NT2/D1 (cell line): ENCODE measurements at regions not wholly inside any gene's neighbourhood (a gene's known extent, or its start where the extent isn't known, plus 50 kb on each side); places are given as distances from the start of the nearest gene placed in this dataset.

ENCODE experiments used
- DNase-seq: peaks from one replicate; pipeline ENCODE4 v3.0.0-alpha.2; 2011; ENCODE audit warnings: low read depth, low spot score
- H3K27me3 ChIP-seq: 2 replicates; pipeline ENCODE4 v1.6.0; 2011; ENCODE audit warnings: mild to moderate bottlenecking; ENCODE audit not compliant: insufficient read length, insufficient read depth
- H3K36me3 ChIP-seq: 2 replicates; pipeline ENCODE4 v1.6.1; 2011; ENCODE audit warnings: mild to moderate bottlenecking, low read length, mixed read lengths; ENCODE audit not compliant: insufficient read depth, insufficient read length
- H3K4me1 ChIP-seq: 2 replicates; pipeline ENCODE4 v1.5.1; 2011; ENCODE audit not compliant: insufficient read depth, insufficient read length
- H3K4me3 ChIP-seq: 2 replicates; pipeline ENCODE4 v1.5.1; 2011; ENCODE audit warnings: low read depth; ENCODE audit not compliant: insufficient read length
- H3K9ac ChIP-seq: 2 replicates; pipeline ENCODE4 v1.6.0; 2011; ENCODE audit warnings: low read depth; ENCODE audit not compliant: insufficient read length
- H3K9me3 ChIP-seq: 2 replicates; pipeline ENCODE4 v1.5.1; 2011; ENCODE audit warnings: mild to moderate bottlenecking, low read length; ENCODE audit not compliant: insufficient read depth
- SUZ12 ChIP-seq: IDR thresholded peaks from 2 replicates; pipeline ENCODE4 v1.6.1; 2011; ENCODE audit not compliant: insufficient read length, insufficient read depth; ENCODE audit errors: extremely low read depth
- YY1 ChIP-seq: IDR thresholded peaks from 2 replicates; pipeline ENCODE4 v1.6.1; 2011; ENCODE audit not compliant: insufficient read length, insufficient read depth
- ZNF274 ChIP-seq: IDR thresholded peaks from 2 replicates; pipeline ENCODE4 v1.6.1; 2011; ENCODE audit warnings: mild to moderate bottlenecking, low read depth, low read length

GRCh38 chr1:189847613-189848012 is 630.1 kb downstream of the BRINP3 start:
- TF ChIP-seq SUZ12 (no peak), ZNF274 (no peak), YY1 (no peak)

GRCh38 chr1:189851806-189852367 is 625.8 kb downstream of the BRINP3 start:
- H3K36me3 ChIP-seq: no peaks in the 10 kb centered on the region
- H3K4me3 ChIP-seq: no peak overlapping the region
- no peak for DNase-seq
- TF ChIP-seq SUZ12 (no peak), ZNF274 (no peak), YY1 (no peak)
- H3K9ac ChIP-seq: no peak overlapping the region
- no peaks in the 10 kb centered on the region for H3K9me3 ChIP-seq
- no peaks in the 10 kb centered on the region for H3K27me3 ChIP-seq
- no peaks in the 10 kb centered on the region for H3K4me1 ChIP-seq

More at GRCh38 chr1:189847613-189848012, 630.1 kb downstream of the BRINP3 start:
- H3K36me3 ChIP-seq: no peaks in the 10 kb centered on the region
- no peaks in the 10 kb centered on the region for H3K27me3 ChIP-seq
- no peak for DNase-seq
- H3K9me3 ChIP-seq: no peaks in the 10 kb centered on the region
- no peak overlapping the region for H3K4me3 ChIP-seq
- no peaks in the 10 kb centered on the region for H3K4me1 ChIP-seq
- no peak overlapping the region for H3K9ac ChIP-seq

- H3K27me3 ChIP-seq: no peaks in the 10 kb centered on the region
- H3K36me3 ChIP-seq: no peaks in the 10 kb centered on the region
- peaks cover 10% of the 10 kb centered on the region; the same call in 1 of the 2 replicates for H3K9me3 ChIP-seq
- H3K4me1 ChIP-seq: no peaks in the 10 kb centered on the region
- H3K9ac ChIP-seq: no peak overlapping the region
- TF ChIP-seq SUZ12: no peak
- TF ChIP-seq ZNF274: no peak
- TF ChIP-seq YY1: no peak
- peak; percentile 63 for DNase-seq
- H3K4me3 ChIP-seq: no peak overlapping the region
Measured at GRCh38 chr1:189859385-189859977, 618.2 kb downstream of the BRINP3 start.

- Histone ChIP-seq H3K4me3 (no peak overlapping the region), H3K27me3 (no peaks in the 10 kb centered on the region), H3K36me3 (no peaks in the 10 kb centered on the region), H3K4me1 (no peaks in the 10 kb centered on the region), H3K9ac (no peak overlapping the region), H3K9me3 (no peaks in the 10 kb centered on the region)
- TF ChIP-seq ZNF274 (no peak), YY1 (no peak), SUZ12 (no peak)
- DNase-seq: no peak
Measured at GRCh38 chr1:189866606-189867005, 611.1 kb downstream of the BRINP3 start.

GRCh38 chr1:189868021-189868420 is 609.6 kb downstream of the BRINP3 start:
- DNase-seq: no peak
- Histone ChIP-seq H3K4me1 (no peaks in the 10 kb centered on the region), H3K36me3 (no peaks in the 10 kb centered on the region), H3K4me3 (no peak overlapping the region), H3K9ac (no peak overlapping the region), H3K9me3 (no peaks in the 10 kb centered on the region), H3K27me3 (no peaks in the 10 kb centered on the region)
- TF ChIP-seq ZNF274 (no peak), SUZ12 (no peak), YY1 (no peak)

GRCh38 chr1:189874715-189875435 is 602.8 kb downstream of the BRINP3 start:
- Histone ChIP-seq H3K4me1 (no peaks in the 10 kb centered on the region), H3K9ac (no peak overlapping the region), H3K27me3 (no peaks in the 10 kb centered on the region), H3K9me3 (no peaks in the 10 kb centered on the region), H3K36me3 (no peaks in the 10 kb centered on the region), H3K4me3 (no peak overlapping the region)
- TF ChIP-seq ZNF274 (no peak), YY1 (no peak), SUZ12 (no peak)
- no peak for DNase-seq

- TF ChIP-seq SUZ12: no peak
- no peak for TF ChIP-seq ZNF274
- no peak for TF ChIP-seq YY1
- no peaks in the 10 kb centered on the region for H3K9me3 ChIP-seq
- no peaks in the 10 kb centered on the region for H3K36me3 ChIP-seq
Measured at GRCh38 chr1:189880135-189880534, 597.5 kb downstream of the BRINP3 start.

More at GRCh38 chr1:189880135-189880534, 597.5 kb downstream of the BRINP3 start:
- no peaks in the 10 kb centered on the region for H3K27me3 ChIP-seq
- no peak for DNase-seq
- H3K4me1 ChIP-seq: no peaks in the 10 kb centered on the region
- H3K9ac ChIP-seq: no peak overlapping the region
- H3K4me3 ChIP-seq: no peak overlapping the region
